ENCODE measurements at regions not wholly inside any gene's neighbourhood (a gene's known extent, or its start where the extent isn't known, plus 50 kb on each side); places are given as distances from the start of the nearest gene placed in this dataset.

DNA sequence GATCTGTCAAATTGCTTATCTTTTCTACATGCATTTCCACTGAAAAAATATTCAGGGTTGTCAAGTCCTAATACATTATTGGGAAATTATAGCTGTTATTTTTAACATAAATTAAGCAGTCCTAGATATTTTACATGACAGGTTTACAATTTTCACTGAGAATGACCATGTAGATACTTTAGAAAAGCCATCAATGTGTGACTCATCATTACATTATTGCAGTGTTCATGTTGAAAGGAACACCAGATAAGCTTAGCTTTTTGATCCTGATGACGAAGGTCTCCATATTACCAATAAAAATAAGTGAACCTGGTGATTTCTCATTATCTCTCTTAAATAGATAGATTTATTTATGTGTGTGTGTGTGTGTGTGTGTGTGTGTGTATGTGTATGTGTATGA, 529.5 kb upstream of the PCDH15 start:
- no peak for TF ChIP-seq EZH2 (IDR thresholded peaks at IDR 0.05; ENCODE audit: low read depth)
- TF ChIP-seq, protein P1, sequence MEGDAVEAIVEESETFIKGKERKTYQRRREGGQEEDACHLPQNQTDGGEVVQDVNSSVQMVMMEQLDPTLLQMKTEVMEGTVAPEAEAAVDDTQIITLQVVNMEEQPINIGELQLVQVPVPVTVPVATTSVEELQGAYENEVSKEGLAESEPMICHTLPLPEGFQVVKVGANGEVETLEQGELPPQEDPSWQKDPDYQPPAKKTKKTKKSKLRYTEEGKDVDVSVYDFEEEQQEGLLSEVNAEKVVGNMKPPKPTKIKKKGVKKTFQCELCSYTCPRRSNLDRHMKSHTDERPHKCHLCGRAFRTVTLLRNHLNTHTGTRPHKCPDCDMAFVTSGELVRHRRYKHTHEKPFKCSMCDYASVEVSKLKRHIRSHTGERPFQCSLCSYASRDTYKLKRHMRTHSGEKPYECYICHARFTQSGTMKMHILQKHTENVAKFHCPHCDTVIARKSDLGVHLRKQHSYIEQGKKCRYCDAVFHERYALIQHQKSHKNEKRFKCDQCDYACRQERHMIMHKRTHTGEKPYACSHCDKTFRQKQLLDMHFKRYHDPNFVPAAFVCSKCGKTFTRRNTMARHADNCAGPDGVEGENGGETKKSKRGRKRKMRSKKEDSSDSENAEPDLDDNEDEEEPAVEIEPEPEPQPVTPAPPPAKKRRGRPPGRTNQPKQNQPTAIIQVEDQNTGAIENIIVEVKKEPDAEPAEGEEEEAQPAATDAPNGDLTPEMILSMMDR (conservative IDR thresholded peaks at IDR 0.05) = no peak
